ENCODE measurements at regions not wholly inside any gene's neighbourhood (a gene's known extent, or its start where the extent isn't known, plus 50 kb on each side); places are given as distances from the start of the nearest gene placed in this dataset.

- TF ChIP-seq EZH2 (IDR thresholded peaks at IDR 0.05): no peak
- H3K36me3 ChIP-seq (ENCODE audit: insufficient read depth, low read length): no peaks in the 10 kb centered on the region
- H3K9ac ChIP-seq (ENCODE audit: insufficient read length): no peak overlapping the region
- H3K27ac ChIP-seq: no peak overlapping the region
- no peaks in the 10 kb centered on the region for H3K9me3 ChIP-seq (ENCODE audit: low read depth, low read length)
- no peak for DNase-seq (ENCODE audit: low read depth, low spot score)
- H3K4me3 ChIP-seq: no peak overlapping the region
Measured at GRCh38 chr5:133742431-133742988, 130.2 kb upstream of the FSTL4 start.

GRCh38 chr5:133741818-133742355, 129.5 kb upstream of the FSTL4 start:
- TF ChIP-seq EZH2 (IDR thresholded peaks at IDR 0.05) (no peak), POLR2AphosphoS5 (IDR thresholded peaks at IDR 0.05; ENCODE audit: borderline replicate concordance, low read depth, low read length) (no peak), FOXP2 (optimal IDR thresholded peaks at IDR 0.05; ENCODE audit: control extremely low read depth, extremely low read length, insufficient read depth) (no peak)
- H3K36me3 ChIP-seq (ENCODE audit: insufficient read depth, low read length): no peaks in the 10 kb centered on the region
- no peak overlapping the region for H3K4me3 ChIP-seq
- no peak overlapping the region for H3K9ac ChIP-seq (ENCODE audit: insufficient read length)
- no peak for DNase-seq (ENCODE audit: low read depth, low spot score)
- H3K27ac ChIP-seq: no peak overlapping the region
- H3K9me3 ChIP-seq (ENCODE audit: low read depth, low read length): no peaks in the 10 kb centered on the region

- TF ChIP-seq POLR2AphosphoS5 (IDR thresholded peaks at IDR 0.05; ENCODE audit: borderline replicate concordance, low read depth, low read length): no peak
- TF ChIP-seq EZH2 (IDR thresholded peaks at IDR 0.05): no peak
- TF ChIP-seq FOXP2 (optimal IDR thresholded peaks at IDR 0.05; ENCODE audit: control extremely low read depth, extremely low read length, insufficient read depth): no peak
- Histone ChIP-seq H3K9me3 (ENCODE audit: low read depth, low read length) (no peaks in the 10 kb centered on the region), H3K4me3 (no peak overlapping the region), H3K9ac (ENCODE audit: insufficient read length) (no peak overlapping the region), H3K27ac (no peak overlapping the region), H3K36me3 (ENCODE audit: insufficient read depth, low read length) (no peaks in the 10 kb centered on the region)
- no peak for DNase-seq (ENCODE audit: low read depth, low spot score)
Measured at GRCh38 chr5:133741396-133741795, 129.1 kb upstream of the FSTL4 start.

GRCh38 chr5:133739181-133739780, 126.9 kb upstream of the FSTL4 start:
- no peak for DNase-seq (ENCODE audit: low read depth, low spot score)
- Histone ChIP-seq H3K36me3 (ENCODE audit: insufficient read depth, low read length) (no peaks in the 10 kb centered on the region), H3K9me3 (ENCODE audit: low read depth, low read length) (no peaks in the 10 kb centered on the region), H3K4me3 (no peak overlapping the region), H3K9ac (ENCODE audit: insufficient read length) (no peak overlapping the region), H3K27ac (no peak overlapping the region)
- TF ChIP-seq EZH2 (IDR thresholded peaks at IDR 0.05): no peak
- TF ChIP-seq POLR2AphosphoS5 (IDR thresholded peaks at IDR 0.05; ENCODE audit: borderline replicate concordance, low read depth, low read length): no peak
- no peak for TF ChIP-seq FOXP2 (optimal IDR thresholded peaks at IDR 0.05; ENCODE audit: control extremely low read depth, extremely low read length, insufficient read depth)

GRCh38 chr5:133738271-133738670, 125.9 kb upstream of the FSTL4 start:
- DNase-seq (ENCODE audit: low read depth, low spot score): no peak
- Histone ChIP-seq H3K27ac (no peak overlapping the region), H3K36me3 (ENCODE audit: insufficient read depth, low read length) (no peaks in the 10 kb centered on the region), H3K9me3 (ENCODE audit: low read depth, low read length) (no peaks in the 10 kb centered on the region), H3K9ac (ENCODE audit: insufficient read length) (no peak overlapping the region), H3K4me3 (no peak overlapping the region)
- no peak for TF ChIP-seq FOXP2 (optimal IDR thresholded peaks at IDR 0.05; ENCODE audit: control extremely low read depth, extremely low read length, insufficient read depth)
- no peak for TF ChIP-seq POLR2AphosphoS5 (IDR thresholded peaks at IDR 0.05; ENCODE audit: borderline replicate concordance, low read depth, low read length)
- TF ChIP-seq EZH2 (IDR thresholded peaks at IDR 0.05): no peak

GRCh38 chr5:133736512-133736911, 124.2 kb upstream of the FSTL4 start:
- no peak overlapping the region for H3K4me3 ChIP-seq

GRCh38 chr5:133735346-133735745, 123.0 kb upstream of the FSTL4 start:
- Histone ChIP-seq H3K36me3 (ENCODE audit: insufficient read depth, low read length) (no peaks in the 10 kb centered on the region), H3K27ac (no peak overlapping the region), H3K9ac (ENCODE audit: insufficient read length) (no peak overlapping the region), H3K9me3 (ENCODE audit: low read depth, low read length) (no peaks in the 10 kb centered on the region), H3K4me3 (no peak overlapping the region)
- TF ChIP-seq POLR2AphosphoS5 (IDR thresholded peaks at IDR 0.05; ENCODE audit: borderline replicate concordance, low read depth, low read length): no peak
- no peak for TF ChIP-seq FOXP2 (optimal IDR thresholded peaks at IDR 0.05; ENCODE audit: control extremely low read depth, extremely low read length, insufficient read depth)
- TF ChIP-seq EZH2 (IDR thresholded peaks at IDR 0.05): no peak
- DNase-seq (ENCODE audit: low read depth, low spot score): no peak

More at GRCh38 chr5:133736512-133736911, 124.2 kb upstream of the FSTL4 start:
- Histone ChIP-seq H3K27ac (no peak overlapping the region), H3K36me3 (ENCODE audit: insufficient read depth, low read length) (no peaks in the 10 kb centered on the region), H3K9me3 (ENCODE audit: low read depth, low read length) (no peaks in the 10 kb centered on the region), H3K9ac (ENCODE audit: insufficient read length) (no peak overlapping the region)
- DNase-seq (ENCODE audit: low read depth, low spot score): no peak
- TF ChIP-seq FOXP2 (optimal IDR thresholded peaks at IDR 0.05; ENCODE audit: control extremely low read depth, extremely low read length, insufficient read depth): no peak
- TF ChIP-seq EZH2 (IDR thresholded peaks at IDR 0.05): no peak
- no peak for TF ChIP-seq POLR2AphosphoS5 (IDR thresholded peaks at IDR 0.05; ENCODE audit: borderline replicate concordance, low read depth, low read length)

- Histone ChIP-seq H3K9ac (ENCODE audit: insufficient read length) (no peak overlapping the region), H3K4me3 (no peak overlapping the region), H3K9me3 (ENCODE audit: low read depth, low read length) (no peaks in the 10 kb centered on the region), H3K27ac (no peak overlapping the region), H3K36me3 (ENCODE audit: insufficient read depth, low read length) (no peaks in the 10 kb centered on the region)
- no peak for DNase-seq (ENCODE audit: low read depth, low spot score)
- TF ChIP-seq POLR2AphosphoS5 (IDR thresholded peaks at IDR 0.05; ENCODE audit: borderline replicate concordance, low read depth, low read length): no peak
- TF ChIP-seq FOXP2 (optimal IDR thresholded peaks at IDR 0.05; ENCODE audit: control extremely low read depth, extremely low read length, insufficient read depth): no peak
- no peak for TF ChIP-seq EZH2 (IDR thresholded peaks at IDR 0.05)
Measured at GRCh38 chr5:133734916-133735315, 122.6 kb upstream of the FSTL4 start.

GRCh38 chr5:133732536-133732935, 120.2 kb upstream of the FSTL4 start:
- no peak overlapping the region for H3K27ac ChIP-seq
- no peaks in the 10 kb centered on the region for H3K9me3 ChIP-seq (ENCODE audit: low read depth, low read length)
- H3K36me3 ChIP-seq (ENCODE audit: insufficient read depth, low read length): no peaks in the 10 kb centered on the region
- TF ChIP-seq EZH2 (IDR thresholded peaks at IDR 0.05) (no peak), FOXP2 (optimal IDR thresholded peaks at IDR 0.05; ENCODE audit: control extremely low read depth, extremely low read length, insufficient read depth) (no peak)
- no peak for DNase-seq (ENCODE audit: low read depth, low spot score)
- no peak overlapping the region for H3K4me3 ChIP-seq
- no peak overlapping the region for H3K9ac ChIP-seq (ENCODE audit: insufficient read length)
